ENCODE measurements at regions not wholly inside any gene's neighbourhood (a gene's known extent, or its start where the extent isn't known, plus 50 kb on each side); places are given as distances from the start of the nearest gene placed in this dataset.

- no peaks in the 10 kb centered on the region for H3K27me3 ChIP-seq
- no peak overlapping the region for H3K4me2 ChIP-seq
- no peak overlapping the region for H3K4me3 ChIP-seq
- TF ChIP-seq EZH2phosphoT487 (IDR thresholded peaks at IDR 0.05) (no peak), EZH2 (IDR thresholded peaks at IDR 0.05) (no peak), CTCF (IDR thresholded peaks at IDR 0.05) (no peak)
- no peaks in the 10 kb centered on the region for H3K36me3 ChIP-seq
- no peak overlapping the region for H3K9ac ChIP-seq
- H3K4me1 ChIP-seq: peaks cover 12% of the 10 kb centered on the region
- H3K27ac ChIP-seq: no peak overlapping the region
- DNase-seq (ENCODE audit: low spot score): no peak
- no peaks in the 10 kb centered on the region for H3K79me2 ChIP-seq (ENCODE audit: low read depth)
- no peaks in the 10 kb centered on the region for H4K20me1 ChIP-seq (ENCODE audit: low read depth)
- Mint-ChIP-seq H3K36me3 (no peaks in the 10 kb centered on the region), H3K27me3 (ENCODE audit: insufficient read depth, low read depth) (no peaks in the 10 kb centered on the region), H3K27ac (no peak overlapping the region), H3K9me3 (no peaks in the 10 kb centered on the region), H3K4me1 (peaks cover 29% of the 10 kb centered on the region), H3K4me3 (no peak overlapping the region)
- H3K9me3 ChIP-seq (ENCODE audit: low read depth): no peaks in the 10 kb centered on the region
- no peaks in the 10 kb centered on the region for H3F3A ChIP-seq (ENCODE audit: low read depth)
- H2AFZ ChIP-seq (replicated peaks): no peak overlapping the region
Observed at GRCh38 chr12:75874441-75874840, 157.1 kb downstream of the PHLDA1 start.

GRCh38 chr12:75872762-75873161, 158.8 kb downstream of the PHLDA1 start:
- Mint-ChIP-seq H3K4me3 (no peak overlapping the region), H3K4me1 (peaks cover 18% of the 10 kb centered on the region), H3K27ac (no peak overlapping the region), H3K27me3 (ENCODE audit: insufficient read depth, low read depth) (no peaks in the 10 kb centered on the region), H3K36me3 (no peaks in the 10 kb centered on the region), H3K9me3 (no peaks in the 10 kb centered on the region)
- Histone ChIP-seq H3K27me3 (no peaks in the 10 kb centered on the region), H3F3A (ENCODE audit: low read depth) (no peaks in the 10 kb centered on the region), H3K4me1 (peaks cover 6% of the 10 kb centered on the region), H3K4me3 (no peak overlapping the region), H3K36me3 (no peaks in the 10 kb centered on the region), H3K4me2 (no peak overlapping the region), H3K9ac (no peak overlapping the region), H3K27ac (no peak overlapping the region), H3K9me3 (ENCODE audit: low read depth) (no peaks in the 10 kb centered on the region), H3K79me2 (ENCODE audit: low read depth) (no peaks in the 10 kb centered on the region), H2AFZ (replicated peaks) (no peak overlapping the region), H4K20me1 (ENCODE audit: low read depth) (no peaks in the 10 kb centered on the region)
- DNase-seq (ENCODE audit: low spot score): no peak
- TF ChIP-seq EZH2 (IDR thresholded peaks at IDR 0.05) (no peak), EZH2phosphoT487 (IDR thresholded peaks at IDR 0.05) (no peak), CTCF (IDR thresholded peaks at IDR 0.05) (no peak)

- Histone ChIP-seq H3K4me3 (no peak overlapping the region), H3K9me3 (ENCODE audit: low read depth) (no peaks in the 10 kb centered on the region), H3F3A (ENCODE audit: low read depth) (no peaks in the 10 kb centered on the region), H3K9ac (no peak overlapping the region), H2AFZ (replicated peaks) (no peak overlapping the region), H3K4me1 (no peaks in the 10 kb centered on the region), H3K79me2 (ENCODE audit: low read depth) (no peaks in the 10 kb centered on the region), H3K27ac (no peak overlapping the region), H4K20me1 (ENCODE audit: low read depth) (no peaks in the 10 kb centered on the region), H3K4me2 (no peak overlapping the region), H3K36me3 (no peaks in the 10 kb centered on the region), H3K27me3 (no peaks in the 10 kb centered on the region)
- TF ChIP-seq EZH2phosphoT487 (IDR thresholded peaks at IDR 0.05): no peak
- no peak for TF ChIP-seq CTCF (IDR thresholded peaks at IDR 0.05)
- no peak for TF ChIP-seq EZH2 (IDR thresholded peaks at IDR 0.05)
- no peak overlapping the region for H3K27ac Mint-ChIP-seq
- peaks cover 5% of the 10 kb centered on the region for H3K4me1 Mint-ChIP-seq
- H3K4me3 Mint-ChIP-seq: no peak overlapping the region
- H3K36me3 Mint-ChIP-seq: no peaks in the 10 kb centered on the region
- no peak for DNase-seq (ENCODE audit: low spot score)
- H3K27me3 Mint-ChIP-seq (ENCODE audit: insufficient read depth, low read depth): no peaks in the 10 kb centered on the region
- H3K9me3 Mint-ChIP-seq: peaks cover 2% of the 10 kb centered on the region
Observed at GRCh38 chr12:75870878-75871277, 160.7 kb downstream of the PHLDA1 start.
